GM23338 (cell line): ENCODE measurements at regions not wholly inside any gene's neighbourhood (a gene's known extent, or its start where the extent isn't known, plus 50 kb on each side); places are given as distances from the start of the nearest gene placed in this dataset.

Experiments used
- ATAC-seq: fragments of 200-7000 bp; cut with Tn5 transposase; 3 replicates; pipeline ENCODE4 v1.9.1; 2020
- DNase-seq: peaks from one replicate; pipeline ENCODE4 v3.0.0-alpha.2; 2015; ENCODE audit warnings: low spot score
- H2AFZ ChIP-seq: fragments of 200-600 bp; sonication (generic); 2 replicates; pipeline ENCODE4 v1.8.0; 2016; ENCODE audit warnings: antibody characterized with exemption, mild to moderate bottlenecking, moderate library complexity
- H3F3A ChIP-seq: fragments of 200-600 bp; sonication (generic); replicated peaks from 2 replicates; pipeline ENCODE4 v1.8.0; 2017; ENCODE audit warnings: antibody characterized with exemption, mixed run types, low read depth
- H3K27ac ChIP-seq: fragments of 200-600 bp; sonication (generic); 2 replicates; pipeline ENCODE4 v1.6.1; 2016; ENCODE audit warnings: low read depth
- H3K27me3 ChIP-seq: fragments of 200-600 bp; sonication (generic); 2 replicates; pipeline ENCODE4 v1.8.0; 2016; ENCODE audit warnings: mild to moderate bottlenecking, mixed run types, moderate library complexity; ENCODE audit not compliant: insufficient read depth
- H3K36me3 ChIP-seq: fragments of 200-600 bp; sonication (generic); 2 replicates; pipeline ENCODE4 v1.8.0; 2016; ENCODE audit warnings: mild to moderate bottlenecking; ENCODE audit not compliant: insufficient read depth
- H3K4me1 ChIP-seq: fragments of 200-600 bp; sonication (generic); 2 replicates; pipeline ENCODE4 v1.8.0; 2016; ENCODE audit warnings: mild to moderate bottlenecking, moderate library complexity; ENCODE audit not compliant: insufficient read depth
- H3K4me2 ChIP-seq: fragments of 200-600 bp; sonication (generic); 2 replicates; pipeline ENCODE4 v1.7.1; 2017; ENCODE audit warnings: mixed run types
- H3K4me3 ChIP-seq: fragments of 200-600 bp; sonication (generic); 2 replicates; pipeline ENCODE4 v1.6.1; 2016; ENCODE audit warnings: mixed run types
- H3K79me2 ChIP-seq: fragments of 200-600 bp; sonication (generic); replicated peaks from 2 replicates; pipeline ENCODE4 v1.8.0; 2017; ENCODE audit warnings: mild to moderate bottlenecking; ENCODE audit not compliant: insufficient read depth
- H3K9me2 ChIP-seq: fragments of 200-600 bp; sonication (generic); 2 replicates; pipeline ENCODE4 v1.8.0; 2017; ENCODE audit not compliant: insufficient read depth
- H4K20me1 ChIP-seq: fragments of 200-600 bp; sonication (generic); replicated peaks from 2 replicates; pipeline ENCODE4 v1.8.0; 2017; ENCODE audit warnings: mild to moderate bottlenecking; ENCODE audit not compliant: insufficient read depth
- H3K27ac Mint-ChIP-seq: 2 replicates; pipeline ENCODE4 v1.8.0; 2020; ENCODE audit warnings: inconsistent platforms, mild to moderate bottlenecking, moderate library complexity, mixed read lengths
- H3K27me3 Mint-ChIP-seq: 3 replicates; pipeline ENCODE4 v1.8.0; 2022; ENCODE audit warnings: low read depth, mild to moderate bottlenecking, moderate library complexity, mixed read lengths, inconsistent platforms; ENCODE audit not compliant: insufficient read depth, poor library complexity
- H3K36me3 Mint-ChIP-seq: 3 replicates; pipeline ENCODE4 v1.8.0; 2021; ENCODE audit warnings: low read depth, mild to moderate bottlenecking, inconsistent platforms, moderate library complexity, mixed read lengths
- H3K4me1 Mint-ChIP-seq: 3 replicates; pipeline ENCODE4 v1.8.0; 2020; ENCODE audit warnings: mild to moderate bottlenecking, inconsistent platforms, mixed read lengths
- H3K4me3 Mint-ChIP-seq: 3 replicates; pipeline ENCODE4 v1.8.0; 2021; ENCODE audit warnings: moderate library complexity, mild to moderate bottlenecking, inconsistent platforms, mixed read lengths
- H3K9me3 Mint-ChIP-seq: 3 replicates; pipeline ENCODE4 v1.8.0; 2020; ENCODE audit warnings: moderate library complexity, mild to moderate bottlenecking, inconsistent platforms, mixed read lengths
- CREB1 ChIP-seq: fragments of 250-450 bp; sonication (Bioruptor Pico); IDR thresholded peaks from 2 replicates; pipeline ENCODE4 v1.5.0; 2020; ENCODE audit warnings: low read depth, mild to moderate bottlenecking, moderate library complexity
- EZH2 ChIP-seq: fragments of 200-600 bp; sonication (generic); IDR thresholded peaks from one replicate; pipeline ENCODE4 v1.8.0; 2017; ENCODE audit warnings: antibody characterized with exemption, mild to moderate bottlenecking, low read depth; ENCODE audit not compliant: unreplicated experiment
- EZH2phosphoT487 ChIP-seq: fragments of 200-600 bp; sonication (generic); IDR thresholded peaks from one replicate; pipeline ENCODE4 v1.8.1; 2018; ENCODE audit warnings: antibody characterized with exemption; ENCODE audit not compliant: unreplicated experiment
- JUNB ChIP-seq: IDR thresholded peaks from one replicate; pipeline ENCODE4 v1.6.1; 2016; ENCODE audit warnings: antibody characterized with exemption; ENCODE audit not compliant: unreplicated experiment
- POLR2AphosphoS5 ChIP-seq: IDR thresholded peaks from 2 replicates; pipeline ENCODE4 v1.6.1; 2016; ENCODE audit warnings: antibody characterized with exemption, low read depth
- STAT1 ChIP-seq: IDR thresholded peaks from one replicate; pipeline ENCODE4 v1.6.1; 2016; ENCODE audit warnings: antibody characterized with exemption; ENCODE audit not compliant: unreplicated experiment
- ZNF114 ChIP-seq: fragments of 250-450 bp; sonication (Bioruptor Pico); IDR thresholded peaks from 2 replicates; pipeline ENCODE4 v1.5.0; 2020; ENCODE audit warnings: mild to moderate bottlenecking, moderate library complexity
- ZNF331 ChIP-seq: fragments of 250-450 bp; sonication (Bioruptor Pico); IDR thresholded peaks from 2 replicates; pipeline ENCODE4 v1.5.0; 2020; ENCODE audit warnings: low read depth, mild to moderate bottlenecking, moderate library complexity
- TF ChIP-seq, protein P1 (sequence below): IDR thresholded peaks from one replicate; pipeline ENCODE4 v1.6.1; 2018; ENCODE audit warnings: antibody characterized with exemption; ENCODE audit not compliant: unreplicated experiment
- TF ChIP-seq, protein P2 (sequence below), 2 experiments: fragments of 200-600 bp in 1 of 2; sonication (generic) in 1 of 2; conservative IDR thresholded peaks; 2 replicates each; pipeline versions ENCODE4 v1.5.1 to v1.6.1; 2016 to 2017; ENCODE audit warnings: antibody characterized with exemption in 2 of 2, low read depth in 2 of 2, mild to moderate bottlenecking in 2 of 2, moderate library complexity in 1 of 2
- TF ChIP-seq, protein P3 (sequence below): fragments of 250-450 bp; sonication (Bioruptor Pico); IDR thresholded peaks from 2 replicates; pipeline ENCODE4 v1.5.0; 2020; ENCODE audit warnings: mild to moderate bottlenecking, moderate library complexity

DNA sequence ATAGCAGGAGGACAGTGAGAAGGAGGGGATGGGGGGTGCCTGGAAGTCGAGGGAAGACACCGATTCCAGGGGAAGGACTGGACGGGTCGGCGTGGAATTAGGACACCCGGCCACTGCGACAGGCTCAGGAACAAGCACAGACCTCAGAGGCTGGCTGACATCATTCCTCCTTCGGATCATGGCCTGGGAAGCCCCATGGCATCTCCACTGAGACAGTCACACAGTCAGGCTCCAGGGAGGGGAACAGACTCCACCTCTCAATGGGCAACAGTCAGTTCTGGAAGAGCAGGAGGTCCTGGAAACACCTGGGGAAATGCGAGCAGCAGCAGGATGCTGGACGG lies 67.9 kb upstream of the FBRSL1 start:
- Histone ChIP-seq H3K36me3 (no peaks in the 10 kb centered on the region), H3K27ac (no peak overlapping the region), H4K20me1 (no peaks in the 10 kb centered on the region), H3K4me2 (no peak overlapping the region), H3K4me3 (no peak overlapping the region), H2AFZ (no peak overlapping the region), H3K9me2 (no peaks in the 10 kb centered on the region), H3F3A (no peaks in the 10 kb centered on the region), H3K79me2 (no peaks in the 10 kb centered on the region), H3K27me3 (peaks cover 95% of the 10 kb centered on the region), H3K4me1 (no peaks in the 10 kb centered on the region)
- TF ChIP-seq, protein P1, sequence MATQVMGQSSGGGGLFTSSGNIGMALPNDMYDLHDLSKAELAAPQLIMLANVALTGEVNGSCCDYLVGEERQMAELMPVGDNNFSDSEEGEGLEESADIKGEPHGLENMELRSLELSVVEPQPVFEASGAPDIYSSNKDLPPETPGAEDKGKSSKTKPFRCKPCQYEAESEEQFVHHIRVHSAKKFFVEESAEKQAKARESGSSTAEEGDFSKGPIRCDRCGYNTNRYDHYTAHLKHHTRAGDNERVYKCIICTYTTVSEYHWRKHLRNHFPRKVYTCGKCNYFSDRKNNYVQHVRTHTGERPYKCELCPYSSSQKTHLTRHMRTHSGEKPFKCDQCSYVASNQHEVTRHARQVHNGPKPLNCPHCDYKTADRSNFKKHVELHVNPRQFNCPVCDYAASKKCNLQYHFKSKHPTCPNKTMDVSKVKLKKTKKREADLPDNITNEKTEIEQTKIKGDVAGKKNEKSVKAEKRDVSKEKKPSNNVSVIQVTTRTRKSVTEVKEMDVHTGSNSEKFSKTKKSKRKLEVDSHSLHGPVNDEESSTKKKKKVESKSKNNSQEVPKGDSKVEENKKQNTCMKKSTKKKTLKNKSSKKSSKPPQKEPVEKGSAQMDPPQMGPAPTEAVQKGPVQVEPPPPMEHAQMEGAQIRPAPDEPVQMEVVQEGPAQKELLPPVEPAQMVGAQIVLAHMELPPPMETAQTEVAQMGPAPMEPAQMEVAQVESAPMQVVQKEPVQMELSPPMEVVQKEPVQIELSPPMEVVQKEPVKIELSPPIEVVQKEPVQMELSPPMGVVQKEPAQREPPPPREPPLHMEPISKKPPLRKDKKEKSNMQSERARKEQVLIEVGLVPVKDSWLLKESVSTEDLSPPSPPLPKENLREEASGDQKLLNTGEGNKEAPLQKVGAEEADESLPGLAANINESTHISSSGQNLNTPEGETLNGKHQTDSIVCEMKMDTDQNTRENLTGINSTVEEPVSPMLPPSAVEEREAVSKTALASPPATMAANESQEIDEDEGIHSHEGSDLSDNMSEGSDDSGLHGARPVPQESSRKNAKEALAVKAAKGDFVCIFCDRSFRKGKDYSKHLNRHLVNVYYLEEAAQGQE: no peak
- TF ChIP-seq STAT1 (no peak), EZH2 (no peak), CREB1 (no peak), ZNF331 (CRISPR knock-in tag) (no peak), ZNF114 (CRISPR knock-in tag) (no peak), EZH2phosphoT487 (no peak), JUNB (no peak), POLR2AphosphoS5 (no peak)
- TF ChIP-seq, protein P2, sequence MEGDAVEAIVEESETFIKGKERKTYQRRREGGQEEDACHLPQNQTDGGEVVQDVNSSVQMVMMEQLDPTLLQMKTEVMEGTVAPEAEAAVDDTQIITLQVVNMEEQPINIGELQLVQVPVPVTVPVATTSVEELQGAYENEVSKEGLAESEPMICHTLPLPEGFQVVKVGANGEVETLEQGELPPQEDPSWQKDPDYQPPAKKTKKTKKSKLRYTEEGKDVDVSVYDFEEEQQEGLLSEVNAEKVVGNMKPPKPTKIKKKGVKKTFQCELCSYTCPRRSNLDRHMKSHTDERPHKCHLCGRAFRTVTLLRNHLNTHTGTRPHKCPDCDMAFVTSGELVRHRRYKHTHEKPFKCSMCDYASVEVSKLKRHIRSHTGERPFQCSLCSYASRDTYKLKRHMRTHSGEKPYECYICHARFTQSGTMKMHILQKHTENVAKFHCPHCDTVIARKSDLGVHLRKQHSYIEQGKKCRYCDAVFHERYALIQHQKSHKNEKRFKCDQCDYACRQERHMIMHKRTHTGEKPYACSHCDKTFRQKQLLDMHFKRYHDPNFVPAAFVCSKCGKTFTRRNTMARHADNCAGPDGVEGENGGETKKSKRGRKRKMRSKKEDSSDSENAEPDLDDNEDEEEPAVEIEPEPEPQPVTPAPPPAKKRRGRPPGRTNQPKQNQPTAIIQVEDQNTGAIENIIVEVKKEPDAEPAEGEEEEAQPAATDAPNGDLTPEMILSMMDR (conservative IDR thresholded peaks at IDR 0.05; ENCODE audit: low read depth in 2 of 2): no peak
- TF ChIP-seq, protein P3, sequence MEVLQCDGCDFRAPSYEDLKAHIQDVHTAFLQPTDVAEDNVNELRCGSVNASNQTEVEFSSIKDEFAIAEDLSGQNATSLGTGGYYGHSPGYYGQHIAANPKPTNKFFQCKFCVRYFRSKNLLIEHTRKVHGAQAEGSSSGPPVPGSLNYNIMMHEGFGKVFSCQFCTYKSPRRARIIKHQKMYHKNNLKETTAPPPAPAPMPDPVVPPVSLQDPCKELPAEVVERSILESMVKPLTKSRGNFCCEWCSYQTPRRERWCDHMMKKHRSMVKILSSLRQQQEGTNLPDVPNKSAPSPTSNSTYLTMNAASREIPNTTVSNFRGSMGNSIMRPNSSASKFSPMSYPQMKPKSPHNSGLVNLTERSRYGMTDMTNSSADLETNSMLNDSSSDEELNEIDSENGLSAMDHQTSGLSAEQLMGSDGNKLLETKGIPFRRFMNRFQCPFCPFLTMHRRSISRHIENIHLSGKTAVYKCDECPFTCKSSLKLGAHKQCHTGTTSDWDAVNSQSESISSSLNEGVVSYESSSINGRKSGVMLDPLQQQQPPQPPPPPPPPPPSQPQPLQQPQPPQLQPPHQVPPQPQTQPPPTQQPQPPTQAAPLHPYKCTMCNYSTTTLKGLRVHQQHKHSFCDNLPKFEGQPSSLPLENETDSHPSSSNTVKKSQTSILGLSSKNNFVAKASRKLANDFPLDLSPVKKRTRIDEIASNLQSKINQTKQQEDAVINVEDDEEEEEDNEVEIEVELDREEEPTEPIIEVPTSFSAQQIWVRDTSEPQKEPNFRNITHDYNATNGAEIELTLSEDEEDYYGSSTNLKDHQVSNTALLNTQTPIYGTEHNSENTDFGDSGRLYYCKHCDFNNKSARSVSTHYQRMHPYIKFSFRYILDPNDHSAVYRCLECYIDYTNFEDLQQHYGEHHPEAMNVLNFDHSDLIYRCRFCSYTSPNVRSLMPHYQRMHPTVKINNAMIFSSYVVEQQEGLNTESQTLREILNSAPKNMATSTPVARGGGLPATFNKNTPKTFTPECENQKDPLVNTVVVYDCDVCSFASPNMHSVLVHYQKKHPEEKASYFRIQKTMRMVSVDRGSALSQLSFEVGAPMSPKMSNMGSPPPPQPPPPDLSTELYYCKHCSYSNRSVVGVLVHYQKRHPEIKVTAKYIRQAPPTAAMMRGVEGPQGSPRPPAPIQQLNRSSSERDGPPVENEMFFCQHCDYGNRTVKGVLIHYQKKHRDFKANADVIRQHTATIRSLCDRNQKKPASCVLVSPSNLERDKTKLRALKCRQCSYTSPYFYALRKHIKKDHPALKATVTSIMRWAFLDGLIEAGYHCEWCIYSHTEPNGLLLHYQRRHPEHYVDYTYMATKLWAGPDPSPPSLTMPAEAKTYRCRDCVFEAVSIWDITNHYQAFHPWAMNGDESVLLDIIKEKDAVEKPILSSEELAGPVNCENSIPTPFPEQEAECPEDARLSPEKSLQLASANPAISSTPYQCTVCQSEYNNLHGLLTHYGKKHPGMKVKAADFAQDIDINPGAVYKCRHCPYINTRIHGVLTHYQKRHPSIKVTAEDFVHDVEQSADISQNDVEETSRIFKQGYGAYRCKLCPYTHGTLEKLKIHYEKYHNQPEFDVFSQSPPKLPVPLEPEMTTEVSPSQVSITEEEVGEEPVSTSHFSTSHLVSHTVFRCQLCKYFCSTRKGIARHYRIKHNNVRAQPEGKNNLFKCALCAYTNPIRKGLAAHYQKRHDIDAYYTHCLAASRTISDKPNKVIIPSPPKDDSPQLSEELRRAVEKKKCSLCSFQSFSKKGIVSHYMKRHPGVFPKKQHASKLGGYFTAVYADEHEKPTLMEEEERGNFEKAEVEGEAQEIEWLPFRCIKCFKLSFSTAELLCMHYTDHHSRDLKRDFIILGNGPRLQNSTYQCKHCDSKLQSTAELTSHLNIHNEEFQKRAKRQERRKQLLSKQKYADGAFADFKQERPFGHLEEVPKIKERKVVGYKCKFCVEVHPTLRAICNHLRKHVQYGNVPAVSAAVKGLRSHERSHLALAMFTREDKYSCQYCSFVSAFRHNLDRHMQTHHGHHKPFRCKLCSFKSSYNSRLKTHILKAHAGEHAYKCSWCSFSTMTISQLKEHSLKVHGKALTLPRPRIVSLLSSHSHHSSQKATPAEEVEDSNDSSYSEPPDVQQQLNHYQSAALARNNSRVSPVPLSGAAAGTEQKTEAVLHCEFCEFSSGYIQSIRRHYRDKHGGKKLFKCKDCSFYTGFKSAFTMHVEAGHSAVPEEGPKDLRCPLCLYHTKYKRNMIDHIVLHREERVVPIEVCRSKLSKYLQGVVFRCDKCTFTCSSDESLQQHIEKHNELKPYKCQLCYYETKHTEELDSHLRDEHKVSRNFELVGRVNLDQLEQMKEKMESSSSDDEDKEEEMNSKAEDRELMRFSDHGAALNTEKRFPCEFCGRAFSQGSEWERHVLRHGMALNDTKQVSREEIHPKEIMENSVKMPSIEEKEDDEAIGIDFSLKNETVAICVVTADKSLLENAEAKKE (CRISPR knock-in tag): no peak
- H3K4me3 Mint-ChIP-seq: no peak overlapping the region
- peaks cover 7% of the 10 kb centered on the region for H3K4me1 Mint-ChIP-seq
- H3K9me3 Mint-ChIP-seq: peaks cover 31% of the 10 kb centered on the region
- peaks cover 86% of the 10 kb centered on the region for H3K27me3 Mint-ChIP-seq
- ATAC-seq (no peak; the same call in 2 of the 3 replicates), DNase-seq (no peak)
- H3K27ac Mint-ChIP-seq: no peak overlapping the region
- H3K36me3 Mint-ChIP-seq: peaks cover 17% of the 10 kb centered on the region
